Activated B cell treated with CpG ODN at 0.5 μM for 24 hours (primary cell): ENCODE measurements at regions not wholly inside any gene's neighbourhood (a gene's known extent, or its start where the extent isn't known, plus 50 kb on each side); places are given as distances from the start of the nearest gene placed in this dataset.

Source experiments
- ATAC-seq: fragments of 200-7000 bp; cut with Tn5 transposase; one replicate; pipeline ENCODE4 v1.10.0; 2021; ENCODE audit warnings: low read depth, mild to moderate bottlenecking, moderate library complexity
- CTCF ChIA-PET: fragments of 350-600 bp; sonication (Branson Sonifier 250); formaldehyde crosslinking; loops from one replicate; lab custom pipeline; 2021; ENCODE audit warnings: antibody characterized with exemption; lab: Charles Lee
- POLR2A ChIA-PET: fragments of 350-600 bp; sonication (Branson Sonifier 250); formaldehyde crosslinking; loops from one replicate; lab custom pipeline; 2021; ENCODE audit warnings: antibody characterized with exemption; lab: Charles Lee
- DNase-seq: peaks from one replicate; pipeline ENCODE4 v3.0.0; 2022
- H3K27ac Mint-ChIP-seq: one replicate; pipeline ENCODE4 v1.8.0; 2020; ENCODE audit warnings: mixed read lengths
- H3K27me3 Mint-ChIP-seq: one replicate; pipeline ENCODE4 v1.8.0; 2021; ENCODE audit warnings: mixed read lengths
- H3K36me3 Mint-ChIP-seq: one replicate; pipeline ENCODE4 v1.8.0; 2021; ENCODE audit warnings: low read depth, mixed read lengths
- H3K4me1 Mint-ChIP-seq: one replicate; pipeline ENCODE4 v1.8.0; 2021; ENCODE audit warnings: mixed read lengths
- H3K4me3 Mint-ChIP-seq: one replicate; pipeline ENCODE4 v1.8.0; 2020; ENCODE audit warnings: mild to moderate bottlenecking, mixed read lengths
- H3K9me3 Mint-ChIP-seq: one replicate; pipeline ENCODE4 v1.8.0; 2020; ENCODE audit warnings: mixed read lengths
- CTCF ChIP-seq: fragments of 200-600 bp; IDR thresholded peaks from one replicate; pipeline ENCODE4 v1.8.0; 2022; ENCODE audit warnings: antibody characterized with exemption, mild to moderate bottlenecking
- intact Hi-C: fragments of 100-400 bp; cut with micrococcal nuclease; formaldehyde crosslinking; loops from one replicate; pipeline ENCODE4 v1.15.1; 2024

GRCh38 chr1:55333461-55333860 is 118.3 kb upstream of the USP24 start:
- POLR2A ChIA-PET, result no interaction called here
- ATAC-seq (no peak), DNase-seq (no peak)
- TF ChIP-seq CTCF, result no peak
- no peak overlapping the region for H3K4me3 Mint-ChIP-seq
- H3K9me3 Mint-ChIP-seq, result no peaks in the 10 kb centered on the region
- CTCF ChIA-PET, result no interaction called here
- H3K36me3 Mint-ChIP-seq, result no peaks in the 10 kb centered on the region
- H3K27me3 Mint-ChIP-seq, result peaks cover 9% of the 10 kb centered on the region
- no peak overlapping the region for H3K27ac Mint-ChIP-seq
- intact Hi-C loops, result no loop called here
- H3K4me1 Mint-ChIP-seq, result peaks cover 9% of the 10 kb centered on the region

- no peak for ATAC-seq
- ChIA-PET POLR2A (no interaction called here), CTCF (no interaction called here)
- intact Hi-C loops, result no loop called here
- Mint-ChIP-seq H3K4me3 (no peak overlapping the region), H3K27me3 (peaks cover 9% of the 10 kb centered on the region), H3K27ac (no peak overlapping the region), H3K4me1 (no peaks in the 10 kb centered on the region), H3K36me3 (no peaks in the 10 kb centered on the region), H3K9me3 (no peaks in the 10 kb centered on the region)
- TF ChIP-seq CTCF, result no peak
- no peak for DNase-seq
Observed at GRCh38 chr1:55331351-55331750, 116.2 kb upstream of the USP24 start.

GRCh38 chr1:55329808-55330432 is 114.8 kb upstream of the USP24 start:
- H3K4me1 Mint-ChIP-seq, result no peaks in the 10 kb centered on the region
- ATAC-seq (no peak), DNase-seq (no peak)
- no peak for TF ChIP-seq CTCF
- H3K27me3 Mint-ChIP-seq, result peaks cover 12% of the 10 kb centered on the region
- H3K36me3 Mint-ChIP-seq, result no peaks in the 10 kb centered on the region
- no peak overlapping the region for H3K4me3 Mint-ChIP-seq
- no peaks in the 10 kb centered on the region for H3K9me3 Mint-ChIP-seq
- no peak overlapping the region for H3K27ac Mint-ChIP-seq
- ChIA-PET POLR2A (no interaction called here), CTCF (no interaction called here)
- intact Hi-C loops, result no loop called here

GRCh38 chr1:55329091-55329490 is 113.9 kb upstream of the USP24 start:
- CTCF ChIA-PET, result no interaction called here
- Mint-ChIP-seq H3K27me3 (peaks cover 8% of the 10 kb centered on the region), H3K27ac (no peak overlapping the region)

More at GRCh38 chr1:55329091-55329490, 113.9 kb upstream of the USP24 start:
- no peak for DNase-seq
- TF ChIP-seq CTCF, result no peak
- POLR2A ChIA-PET, result no interaction called here
- ATAC-seq, result no peak
- no peaks in the 10 kb centered on the region for H3K4me1 Mint-ChIP-seq
- H3K36me3 Mint-ChIP-seq, result no peaks in the 10 kb centered on the region
- intact Hi-C loops, result no loop called here
- no peak overlapping the region for H3K4me3 Mint-ChIP-seq
- H3K9me3 Mint-ChIP-seq, result no peaks in the 10 kb centered on the region
